GM12865 (cell line): ENCODE measurements at regions not wholly inside any gene's neighbourhood (a gene's known extent, or its start where the extent isn't known, plus 50 kb on each side); places are given as distances from the start of the nearest gene placed in this dataset.

Source experiments
- DNase-seq: peaks from one replicate; pipeline ENCODE4 v3.0.0; 2010; ENCODE audit warnings: low read depth
- H3K4me3 ChIP-seq: 2 replicates; pipeline ENCODE4 v1.5.1; 2011; ENCODE audit warnings: mild to moderate bottlenecking, low read depth, low read length, control low read depth
- TF ChIP-seq, protein P1 (sequence below): IDR thresholded peaks from 2 replicates; pipeline ENCODE4 v1.5.1; 2011; ENCODE audit warnings: low read length, control low read depth, low read depth, inconsistent platforms; ENCODE audit not compliant: insufficient read depth; ENCODE audit errors: missing control alignments

DNA sequence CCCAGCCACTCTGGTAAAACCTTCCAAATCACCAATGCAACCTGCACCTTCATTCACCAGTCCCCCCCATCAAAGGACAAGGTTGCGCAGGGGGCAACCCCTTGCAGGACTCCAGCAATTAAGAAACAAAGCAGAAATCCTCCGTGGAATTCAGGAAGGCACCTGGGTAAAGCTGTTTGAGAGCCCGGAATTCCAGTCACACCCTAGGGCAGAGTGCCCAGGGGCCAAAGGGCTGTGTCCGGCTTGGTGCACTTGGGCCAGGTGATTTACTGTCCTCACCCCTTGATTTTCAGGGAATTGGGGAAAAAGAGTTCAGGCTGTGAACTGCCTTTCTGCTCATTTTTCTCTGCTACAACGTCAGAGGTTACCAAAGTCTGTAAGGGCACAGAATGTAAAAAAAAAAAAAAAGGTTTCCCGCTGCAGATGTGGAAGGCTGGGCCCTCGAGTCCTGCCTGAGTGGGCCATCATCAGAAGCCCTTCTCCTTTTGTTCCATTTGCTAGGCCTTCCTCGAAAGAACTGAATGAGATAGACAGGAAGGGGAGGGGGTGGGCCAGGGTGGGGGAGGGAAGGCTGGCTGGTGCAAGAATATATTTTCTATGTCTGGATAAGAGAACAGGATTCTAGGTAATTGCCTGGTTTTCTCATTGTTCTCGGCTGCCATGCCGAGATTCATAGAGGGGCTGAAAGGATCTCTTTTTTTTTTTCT is 266.5 kb upstream of the PSMD7 start:
- DNase-seq, result no peak
- TF ChIP-seq, protein P1, sequence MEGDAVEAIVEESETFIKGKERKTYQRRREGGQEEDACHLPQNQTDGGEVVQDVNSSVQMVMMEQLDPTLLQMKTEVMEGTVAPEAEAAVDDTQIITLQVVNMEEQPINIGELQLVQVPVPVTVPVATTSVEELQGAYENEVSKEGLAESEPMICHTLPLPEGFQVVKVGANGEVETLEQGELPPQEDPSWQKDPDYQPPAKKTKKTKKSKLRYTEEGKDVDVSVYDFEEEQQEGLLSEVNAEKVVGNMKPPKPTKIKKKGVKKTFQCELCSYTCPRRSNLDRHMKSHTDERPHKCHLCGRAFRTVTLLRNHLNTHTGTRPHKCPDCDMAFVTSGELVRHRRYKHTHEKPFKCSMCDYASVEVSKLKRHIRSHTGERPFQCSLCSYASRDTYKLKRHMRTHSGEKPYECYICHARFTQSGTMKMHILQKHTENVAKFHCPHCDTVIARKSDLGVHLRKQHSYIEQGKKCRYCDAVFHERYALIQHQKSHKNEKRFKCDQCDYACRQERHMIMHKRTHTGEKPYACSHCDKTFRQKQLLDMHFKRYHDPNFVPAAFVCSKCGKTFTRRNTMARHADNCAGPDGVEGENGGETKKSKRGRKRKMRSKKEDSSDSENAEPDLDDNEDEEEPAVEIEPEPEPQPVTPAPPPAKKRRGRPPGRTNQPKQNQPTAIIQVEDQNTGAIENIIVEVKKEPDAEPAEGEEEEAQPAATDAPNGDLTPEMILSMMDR, result no peak

DNA sequence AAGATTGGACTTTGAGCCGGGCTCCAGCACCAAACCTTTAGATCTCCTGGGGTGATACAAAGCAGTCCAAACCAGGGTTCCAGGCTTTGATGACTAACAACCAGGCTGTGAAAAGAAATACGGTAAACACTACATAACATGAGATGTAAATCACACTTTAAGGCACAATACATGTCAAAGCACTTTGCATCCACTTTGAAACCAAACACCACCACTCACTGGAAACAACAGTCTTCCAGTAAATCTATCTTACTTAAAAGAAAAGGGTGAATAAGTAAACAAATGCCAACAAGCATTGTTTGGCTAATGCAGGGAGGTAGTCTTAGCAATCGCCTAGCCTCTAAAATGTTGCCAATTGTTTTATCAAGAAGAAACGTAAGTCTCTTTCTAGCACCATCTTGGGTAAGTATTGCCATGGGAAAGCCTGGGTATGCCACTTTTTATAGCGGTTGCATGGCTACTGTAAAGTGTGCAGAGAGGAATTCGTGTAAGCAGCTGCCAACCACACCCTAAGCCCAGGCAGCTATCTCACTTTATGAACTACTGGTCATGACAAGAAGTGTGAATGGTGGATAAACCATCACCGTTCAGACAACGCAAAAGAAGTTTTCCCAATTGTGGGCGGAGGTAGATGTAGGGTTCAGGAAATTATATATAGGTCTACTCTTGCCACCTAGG is 267.4 kb upstream of the PSMD7 start:
- DNase-seq, result no peak
- TF ChIP-seq, protein P1, result no peak
- H3K4me3 ChIP-seq, result no peak overlapping the region

More for the DNA sequence above, 266.5 kb upstream of the PSMD7 start:
- H3K4me3 ChIP-seq, result no peak overlapping the region

- TF ChIP-seq, protein P1, result no peak
- DNase-seq, result no peak
- no peak overlapping the region for H3K4me3 ChIP-seq
Observed at GRCh38 chr16:74026373-74027281, 270.0 kb upstream of the PSMD7 start.

GRCh38 chr16:74024953-74025352 is 271.7 kb upstream of the PSMD7 start:
- no peak for DNase-seq
- H3K4me3 ChIP-seq, result no peak overlapping the region
- TF ChIP-seq, protein P1, result no peak

GRCh38 chr16:74020095-74020670 is 276.4 kb upstream of the PSMD7 start:
- H3K4me3 ChIP-seq, result no peak overlapping the region
- TF ChIP-seq, protein P1, result no peak
- no peak for DNase-seq

DNA sequence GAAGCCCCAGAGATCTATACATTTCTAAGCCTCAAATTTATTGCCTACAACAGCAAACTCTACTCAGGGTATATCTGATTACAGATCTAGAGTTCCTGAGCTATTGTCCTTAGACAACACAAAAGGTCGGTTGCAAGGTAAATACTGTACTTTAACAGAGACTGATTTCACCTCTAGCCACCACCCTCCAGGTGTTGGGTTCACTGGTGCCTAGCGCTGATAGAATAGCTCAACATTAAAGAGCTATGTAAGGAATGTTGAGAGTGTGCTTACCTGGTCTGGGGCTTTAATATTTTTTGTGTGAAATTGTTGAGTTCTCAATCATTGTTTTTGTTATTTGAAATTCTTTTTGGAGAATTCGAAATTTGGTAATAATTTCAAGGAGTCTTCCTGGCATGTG is 277.0 kb upstream of the PSMD7 start:
- DNase-seq, result no peak
- TF ChIP-seq, protein P1, result no peak

More for the DNA sequence above, 277.0 kb upstream of the PSMD7 start:
- no peak overlapping the region for H3K4me3 ChIP-seq
